Adrenal gland (tissue), 5 donors: ENCODE measurements at regions not wholly inside any gene's neighbourhood (a gene's known extent, or its start where the extent isn't known, plus 50 kb on each side); places are given as distances from the start of the nearest gene placed in this dataset.

Experiments
- CTCF ChIP-seq, 6 experiments: fragments of 450-650 bp in 4 of 6; fragments of 200-600 bp in 2 of 6; sonication (generic) in 1 of 6; IDR thresholded peaks; 1 replicate in 5 of 6; 2 replicates in 1 of 6; pipeline versions ENCODE4 v1.5.1 to v1.8.0; 2016 to 2021; ENCODE audit warnings: antibody characterized with exemption in 6 of 6, mild to moderate bottlenecking in 2 of 6, moderate library complexity in 1 of 6
- POLR2A ChIP-seq, 2 donors: fragments of 450-650 bp; IDR thresholded peaks; one replicate each; pipeline ENCODE4 v1.6.1; 2017; ENCODE audit warnings: antibody characterized with exemption in 2 of 2, mild to moderate bottlenecking in 2 of 2, moderate library complexity in 1 of 2
- donor health status: DM: no; HTN: no; CAD: no.

- TF ChIP-seq POLR2A (IDR thresholded peaks at IDR 0.05) (no peak), CTCF (IDR thresholded peaks at IDR 0.05) (no peak)
Observed at GRCh38 chr22:20638507-20638870, 131.1 kb downstream of the MED15 start.
